Fibroblast of lung (primary cell): ENCODE measurements at regions not wholly inside any gene's neighbourhood (a gene's known extent, or its start where the extent isn't known, plus 50 kb on each side); places are given as distances from the start of the nearest gene placed in this dataset.
"Not testable (repeated sequence)": the region's sequence is repeated elsewhere in the genome, so short reads cannot be mapped to it uniquely, and the experiment has no call there.

Experiments used
- DNase-seq, 2 donors: peaks; one replicate each; pipeline versions ENCODE4 v3.0.0 to v3.0.0-alpha.2; 2010; ENCODE audit warnings: low read depth in 2 of 2
- H2AFZ ChIP-seq: 2 replicates; pipeline ENCODE4 v1.5.1; 2012; ENCODE audit warnings: low read length, control low read depth, inconsistent platforms
- H3K27ac ChIP-seq: 2 replicates; pipeline ENCODE4 v1.5.1; 2011; ENCODE audit warnings: low read length, control low read depth; ENCODE audit not compliant: insufficient read depth
- H3K27me3 ChIP-seq: 2 replicates; pipeline ENCODE4 v1.5.1; 2011; ENCODE audit warnings: mild to moderate bottlenecking, low read length; ENCODE audit not compliant: control insufficient read depth, insufficient read depth
- H3K36me3 ChIP-seq: 2 replicates; pipeline ENCODE4 v1.5.1; 2011; ENCODE audit warnings: low read length; ENCODE audit not compliant: control insufficient read depth, insufficient read depth
- H3K4me1 ChIP-seq: 2 replicates; pipeline ENCODE4 v1.5.1; 2011; ENCODE audit warnings: low read length; ENCODE audit not compliant: control insufficient read depth, insufficient read depth; ENCODE audit errors: extremely low read depth
- H3K4me2 ChIP-seq: 2 replicates; pipeline ENCODE4 v1.5.1; 2011; ENCODE audit warnings: low read length, control low read depth; ENCODE audit not compliant: insufficient read depth; ENCODE audit errors: extremely low read depth
- H3K4me3 ChIP-seq, 4 experiments: fragments of 200-600 bp in 1 of 4; sonication (generic) in 1 of 4; replicated peaks in 1 of 4; 2 replicates each; pipeline ENCODE4 v1.5.1; 2011 to 2016; ENCODE audit warnings: low read length in 4 of 4, low read depth in 3 of 4, mild to moderate bottlenecking in 3 of 4, control low read depth in 2 of 4, inconsistent platforms in 1 of 4, mixed read lengths in 1 of 4; ENCODE audit not compliant: insufficient read depth in 1 of 4; ENCODE audit errors: control extremely low read depth in 1 of 4
- H3K79me2 ChIP-seq: 2 replicates; pipeline ENCODE4 v1.5.1; 2012; ENCODE audit warnings: mild to moderate bottlenecking, low read length, inconsistent platforms; ENCODE audit not compliant: control insufficient read depth, insufficient read depth
- H3K9ac ChIP-seq: 2 replicates; pipeline ENCODE4 v1.5.1; 2011; ENCODE audit warnings: mild to moderate bottlenecking, low read length, control low read depth; ENCODE audit not compliant: insufficient read depth
- H3K9me3 ChIP-seq: 2 replicates; pipeline ENCODE4 v1.5.1; 2012; ENCODE audit warnings: low read depth, low read length; ENCODE audit not compliant: control insufficient read depth, insufficient read depth
- H4K20me1 ChIP-seq: 2 replicates; pipeline ENCODE4 v1.5.1; 2011; ENCODE audit warnings: low read length; ENCODE audit not compliant: control insufficient read depth, insufficient read depth; ENCODE audit errors: extremely low read depth
- CTCF ChIP-seq, 2 donors: IDR thresholded peaks in 1 of 2; conservative IDR thresholded peaks in 1 of 2; 1 replicate in 1 of 2; 2 replicates in 1 of 2; pipeline ENCODE4 v1.5.1; 2011 to 2012; ENCODE audit warnings: low read length in 2 of 2, control low read depth in 1 of 2, inconsistent platforms in 1 of 2, low read depth in 1 of 2, mild to moderate bottlenecking in 1 of 2
- EZH2 ChIP-seq: IDR thresholded peaks from 2 replicates; pipeline ENCODE4 v1.5.1; 2012; ENCODE audit warnings: low read length, control low read depth, mild to moderate bottlenecking; ENCODE audit errors: missing control alignments

DNA sequence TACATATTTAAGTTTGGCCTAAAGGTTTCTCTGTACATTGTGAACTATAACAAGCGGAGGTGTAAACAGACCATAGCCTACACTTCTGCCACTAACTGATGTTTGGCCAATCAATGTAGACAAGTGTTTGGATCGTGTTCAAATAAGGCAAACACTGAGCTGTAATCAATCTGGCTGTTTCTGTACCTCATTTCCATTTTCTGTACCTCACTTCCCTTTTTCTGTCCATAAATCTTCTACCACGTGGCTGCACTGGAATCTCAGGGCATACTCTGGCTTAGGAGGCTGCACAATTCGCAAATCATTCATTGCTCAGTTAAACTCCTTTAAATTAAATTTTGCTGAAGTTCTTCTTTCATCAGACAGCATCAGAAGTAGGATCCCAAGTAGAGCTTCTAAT is 140.9 kb downstream of the SLC25A46 start:
- Histone ChIP-seq H2AFZ (no peak overlapping the region), H3K9me3 (no peaks in the 10 kb centered on the region), H3K79me2 (no peaks in the 10 kb centered on the region), H3K36me3 (no peaks in the 10 kb centered on the region), H3K27me3 (no peaks in the 10 kb centered on the region), H3K9ac (no peak overlapping the region), H3K4me2 (no peak overlapping the region), H3K4me1 (peaks cover 6% of the 10 kb centered on the region), H3K27ac (no peak overlapping the region), H4K20me1 (no peaks in the 10 kb centered on the region), H3K4me3 (no peak overlapping the region)
- no peak for TF ChIP-seq EZH2
- TF ChIP-seq CTCF (conservative IDR thresholded peaks at IDR 0.05 in 1 of 2, IDR thresholded peaks at IDR 0.05 in 1 of 2; ENCODE audit: low read depth in 1 of 2, low read length in 2 of 2) = no peak
- DNase-seq = no peak

DNA sequence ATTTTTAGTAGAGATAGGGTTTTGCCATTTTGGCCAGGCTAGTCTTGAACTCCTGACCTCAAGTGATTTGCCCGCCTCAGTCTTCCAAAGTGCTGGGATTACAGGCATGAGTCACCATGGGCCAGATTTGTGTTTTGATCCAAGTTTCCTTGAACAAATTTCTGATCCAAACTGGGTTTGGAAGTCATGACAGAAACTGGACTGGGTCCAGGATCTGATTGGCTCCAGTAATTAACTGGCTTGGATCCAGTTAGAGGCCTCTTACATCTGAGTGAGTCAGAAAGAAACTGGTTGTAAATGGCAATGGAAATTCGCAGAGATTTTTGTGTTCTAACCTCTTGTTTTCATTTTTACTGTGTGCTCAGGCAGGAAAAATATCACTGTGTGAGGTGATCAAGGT is 141.6 kb downstream of the SLC25A46 start:
- no peaks in the 10 kb centered on the region for H3K36me3 ChIP-seq
- no peak for TF ChIP-seq EZH2
- no peaks in the 10 kb centered on the region for H3K27me3 ChIP-seq
- peak; percentile 94 to 99 for DNase-seq
- H3K4me1 ChIP-seq = peaks cover 6% of the 10 kb centered on the region
- H3K9me3 ChIP-seq = no peaks in the 10 kb centered on the region
- H4K20me1 ChIP-seq = no peaks in the 10 kb centered on the region
- no peak overlapping the region for H3K9ac ChIP-seq
- no peak overlapping the region for H2AFZ ChIP-seq
- H3K4me3 ChIP-seq = no peak overlapping the region
- H3K4me2 ChIP-seq = peak overlapping the region; percentile 33
- H3K79me2 ChIP-seq = no peaks in the 10 kb centered on the region
- H3K27ac ChIP-seq = no peak overlapping the region

DNA sequence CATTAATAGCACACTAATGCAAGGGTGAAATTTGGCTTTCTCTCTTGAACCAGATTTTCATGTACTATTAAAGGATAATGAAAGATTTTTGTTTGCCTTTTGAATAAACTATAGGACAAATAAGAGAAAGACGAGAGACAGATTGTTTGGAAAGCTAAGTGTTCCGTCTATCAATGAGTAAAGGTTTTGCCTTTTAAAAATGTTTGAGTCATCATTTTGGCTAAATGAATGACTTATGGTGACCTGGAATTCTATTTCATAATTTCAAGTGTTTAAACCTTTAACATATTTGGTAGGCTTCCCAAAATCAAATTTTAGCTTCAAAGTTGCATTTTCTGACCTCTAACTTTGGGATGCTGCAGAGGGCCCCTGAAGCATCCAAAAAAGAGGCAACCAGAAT is 145.2 kb downstream of the SLC25A46 start:
- H3K9ac ChIP-seq = no peak overlapping the region
- H3K27me3 ChIP-seq = no peaks in the 10 kb centered on the region
- H4K20me1 ChIP-seq = no peaks in the 10 kb centered on the region
- DNase-seq = peak; percentile 32 to 65
- no peaks in the 10 kb centered on the region for H3K79me2 ChIP-seq
- H2AFZ ChIP-seq = no peak overlapping the region
- peaks cover 6% of the 10 kb centered on the region for H3K4me1 ChIP-seq
- no peak overlapping the region for H3K27ac ChIP-seq
- no peak overlapping the region for H3K4me3 ChIP-seq
- H3K4me2 ChIP-seq = no peak overlapping the region
- H3K9me3 ChIP-seq = no peaks in the 10 kb centered on the region
- TF ChIP-seq CTCF (conservative IDR thresholded peaks at IDR 0.05 in 1 of 2, IDR thresholded peaks at IDR 0.05 in 1 of 2; ENCODE audit: low read depth in 1 of 2, low read length in 2 of 2) = no peak
- TF ChIP-seq EZH2 = no peak
- no peaks in the 10 kb centered on the region for H3K36me3 ChIP-seq

DNA sequence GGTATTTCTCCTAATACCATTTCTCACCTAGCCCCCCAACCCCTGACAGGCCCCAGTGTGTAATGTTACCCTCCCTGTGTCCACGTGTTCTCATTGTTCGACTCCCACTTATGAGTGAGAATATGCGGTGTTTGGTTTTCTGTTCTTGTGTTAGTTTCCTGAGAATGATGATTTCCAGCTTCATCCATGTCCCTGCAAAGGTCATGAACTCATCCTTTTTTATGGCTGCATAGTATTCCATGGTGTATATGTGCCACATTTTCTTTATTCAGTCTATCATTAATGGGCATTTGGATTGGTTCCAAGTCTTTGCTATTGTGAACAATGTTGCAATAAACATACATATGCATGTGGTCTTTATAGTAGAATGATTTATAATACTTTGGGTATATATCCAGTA is 148.4 kb downstream of the SLC25A46 start:
- H3K4me1 ChIP-seq, H3K4me3 ChIP-seq, H3K36me3 ChIP-seq, H3K4me2 ChIP-seq, H4K20me1 ChIP-seq, H3K27ac ChIP-seq, H2AFZ ChIP-seq, H3K27me3 ChIP-seq, DNase-seq, H3K9me3 ChIP-seq, H3K79me2 ChIP-seq, H3K9ac ChIP-seq: not testable (repeated sequence)

GRCh38 chr5:110893854-110894483 is 155.2 kb downstream of the SLC25A46 start:
- H3K27ac ChIP-seq, H3K9ac ChIP-seq, H3K27me3 ChIP-seq, H3K4me3 ChIP-seq, H3K4me2 ChIP-seq, H3K79me2 ChIP-seq, H3K36me3 ChIP-seq, H4K20me1 ChIP-seq, H3K9me3 ChIP-seq, DNase-seq, H2AFZ ChIP-seq: not testable (repeated sequence)
- H3K4me1 ChIP-seq = peaks cover 11% of the 10 kb centered on the region
